ENCODE measurements at regions not wholly inside any gene's neighbourhood (a gene's known extent, or its start where the extent isn't known, plus 50 kb on each side); places are given as distances from the start of the nearest gene placed in this dataset.
A peak's percentile ranks its signal among the peaks of the same experiment; 100 is the strongest.
"Not testable (repeated sequence)": the region's sequence is repeated elsewhere in the genome, so short reads cannot be mapped to it uniquely, and the experiment has no call there.

DNA sequence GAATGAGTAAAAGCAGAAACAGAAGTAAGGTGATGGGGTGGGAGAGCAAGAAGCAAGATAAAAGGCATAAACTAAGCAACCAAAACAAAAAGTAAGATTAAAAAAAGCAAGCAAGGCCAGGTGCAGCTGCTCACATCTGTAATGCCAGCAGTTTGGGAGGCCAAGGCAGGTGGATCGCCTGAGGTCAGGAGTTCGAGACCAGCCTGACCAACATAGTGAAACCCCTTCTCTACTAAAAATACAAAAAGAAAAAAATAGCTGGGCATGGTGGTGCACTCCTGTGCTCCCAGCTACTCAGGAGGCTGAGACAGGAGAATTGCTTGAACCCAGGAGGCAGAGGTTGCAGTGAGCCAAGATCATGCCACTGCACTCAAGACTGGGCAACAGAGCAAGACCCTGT lies 90.6 kb downstream of the PPIAL4G start:
- peaks cover 12% of the 10 kb centered on the region for H3K4me1 Mint-ChIP-seq
- not testable (repeated sequence) for H3K9me3 Mint-ChIP-seq; DNase-seq (ENCODE audit: low spot score in 2 of 2, unreplicated experiment in 2 of 2); H3K27ac Mint-ChIP-seq; H3K36me3 Mint-ChIP-seq; H3K4me3 Mint-ChIP-seq; H3K27me3 Mint-ChIP-seq (ENCODE audit: low read depth)

DNA sequence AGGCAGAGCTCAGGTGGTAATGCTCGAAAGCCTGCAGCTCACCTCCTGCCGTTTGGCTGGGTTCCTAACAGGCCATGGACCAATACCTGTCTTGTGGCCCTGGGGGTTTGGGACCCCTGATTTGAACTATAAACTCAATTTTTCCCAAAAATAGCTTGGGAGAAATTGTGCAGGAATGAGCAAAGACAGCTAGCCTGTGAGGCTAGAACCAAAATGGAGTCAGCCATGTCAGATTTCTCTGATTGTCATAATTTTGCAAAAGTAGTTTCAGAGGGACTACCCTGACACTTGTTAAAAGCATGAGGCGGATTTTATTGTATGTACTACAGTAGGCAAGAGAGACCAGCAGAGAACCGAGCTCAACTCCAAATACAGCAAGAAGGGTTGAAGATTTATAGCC lies 91.8 kb downstream of the PPIAL4G start:
- not testable (repeated sequence) for DNase-seq (ENCODE audit: low spot score in 2 of 2, unreplicated experiment in 2 of 2); H3K4me3 Mint-ChIP-seq; H3K36me3 Mint-ChIP-seq; H3K9me3 Mint-ChIP-seq; H3K27ac Mint-ChIP-seq; H3K27me3 Mint-ChIP-seq (ENCODE audit: low read depth)
- H3K4me1 Mint-ChIP-seq: peaks cover 15% of the 10 kb centered on the region

DNA sequence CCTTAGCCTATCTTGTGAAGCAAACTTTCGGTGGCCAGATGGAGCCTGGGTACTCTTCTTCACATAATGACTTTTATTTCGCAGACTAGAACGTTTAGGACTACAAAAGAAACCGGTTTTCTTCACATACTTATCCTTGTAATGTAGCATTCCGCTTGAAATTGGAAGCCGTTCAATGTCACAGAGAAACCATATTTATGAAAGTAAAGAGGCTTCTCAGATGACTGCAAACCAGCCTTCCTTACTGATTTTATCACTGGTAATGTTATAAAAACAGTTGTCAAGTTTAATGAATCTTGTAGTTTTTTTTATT lies 94.1 kb downstream of the PPIAL4G start:
- DNase-seq (ENCODE audit: low spot score in 2 of 2, unreplicated experiment in 2 of 2): no peak
- H3K27ac Mint-ChIP-seq: peak overlapping the region; percentile 99
- TF ChIP-seq, protein P1, sequence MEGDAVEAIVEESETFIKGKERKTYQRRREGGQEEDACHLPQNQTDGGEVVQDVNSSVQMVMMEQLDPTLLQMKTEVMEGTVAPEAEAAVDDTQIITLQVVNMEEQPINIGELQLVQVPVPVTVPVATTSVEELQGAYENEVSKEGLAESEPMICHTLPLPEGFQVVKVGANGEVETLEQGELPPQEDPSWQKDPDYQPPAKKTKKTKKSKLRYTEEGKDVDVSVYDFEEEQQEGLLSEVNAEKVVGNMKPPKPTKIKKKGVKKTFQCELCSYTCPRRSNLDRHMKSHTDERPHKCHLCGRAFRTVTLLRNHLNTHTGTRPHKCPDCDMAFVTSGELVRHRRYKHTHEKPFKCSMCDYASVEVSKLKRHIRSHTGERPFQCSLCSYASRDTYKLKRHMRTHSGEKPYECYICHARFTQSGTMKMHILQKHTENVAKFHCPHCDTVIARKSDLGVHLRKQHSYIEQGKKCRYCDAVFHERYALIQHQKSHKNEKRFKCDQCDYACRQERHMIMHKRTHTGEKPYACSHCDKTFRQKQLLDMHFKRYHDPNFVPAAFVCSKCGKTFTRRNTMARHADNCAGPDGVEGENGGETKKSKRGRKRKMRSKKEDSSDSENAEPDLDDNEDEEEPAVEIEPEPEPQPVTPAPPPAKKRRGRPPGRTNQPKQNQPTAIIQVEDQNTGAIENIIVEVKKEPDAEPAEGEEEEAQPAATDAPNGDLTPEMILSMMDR (IDR thresholded peaks at IDR 0.05; ENCODE audit: unreplicated experiment): no peak
- H3K4me3 Mint-ChIP-seq: peak overlapping the region; percentile 81
- H3K36me3 Mint-ChIP-seq: no peaks in the 10 kb centered on the region
- peaks cover 6% of the 10 kb centered on the region for H3K27me3 Mint-ChIP-seq (ENCODE audit: low read depth)
- H3K9me3 Mint-ChIP-seq: no peaks in the 10 kb centered on the region
- peaks cover 15% of the 10 kb centered on the region for H3K4me1 Mint-ChIP-seq

DNA sequence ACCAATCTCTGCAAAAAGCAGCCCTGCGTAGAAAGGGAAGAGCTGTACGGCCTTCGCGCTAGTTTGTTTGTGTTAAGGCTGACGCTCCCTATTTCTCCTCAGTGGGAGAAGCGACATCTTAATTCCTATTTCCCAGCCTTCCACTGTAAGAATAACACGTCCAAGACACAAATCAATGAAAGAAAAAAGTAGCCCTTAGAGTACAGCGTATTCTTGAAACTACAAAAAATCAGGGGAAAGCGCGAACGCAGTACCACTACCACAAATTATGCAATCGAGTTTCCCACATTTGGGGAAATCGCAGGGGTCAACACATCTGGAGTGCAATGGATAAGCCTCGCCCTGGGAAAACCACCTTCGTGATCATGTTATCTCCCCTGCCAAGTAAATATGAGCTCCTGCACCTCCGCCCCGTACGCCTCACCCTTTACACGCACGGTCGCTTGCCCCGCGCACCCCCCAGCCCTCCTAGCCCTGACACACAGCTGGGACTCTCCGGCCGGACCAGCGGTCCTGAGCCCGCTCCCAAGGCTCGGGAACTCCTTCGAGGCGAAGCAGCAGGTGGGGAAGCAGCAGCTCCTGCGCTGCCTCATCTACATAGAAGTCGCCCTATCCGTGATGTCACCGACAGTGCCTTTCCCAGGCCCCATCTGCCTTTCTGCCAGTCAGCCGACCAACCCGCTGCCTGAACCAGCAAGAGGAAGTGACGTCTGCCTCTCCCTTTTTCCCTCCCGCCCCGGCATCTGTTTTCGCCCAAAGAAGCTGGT lies 94.7 kb downstream of the PPIAL4G start:
- H3K9me3 Mint-ChIP-seq: no peaks in the 10 kb centered on the region
- peak overlapping the region; percentile 81 for H3K4me3 Mint-ChIP-seq
- no peaks in the 10 kb centered on the region for H3K36me3 Mint-ChIP-seq
- peaks cover 15% of the 10 kb centered on the region for H3K4me1 Mint-ChIP-seq
- DNase-seq (ENCODE audit: low spot score in 2 of 2, unreplicated experiment in 2 of 2): peak; percentile 58 to 81
- H3K27ac Mint-ChIP-seq: peak overlapping the region; percentile 99
- TF ChIP-seq, protein P1 (IDR thresholded peaks at IDR 0.05; ENCODE audit: unreplicated experiment): no peak
- peaks cover 6% of the 10 kb centered on the region for H3K27me3 Mint-ChIP-seq (ENCODE audit: low read depth)

DNA sequence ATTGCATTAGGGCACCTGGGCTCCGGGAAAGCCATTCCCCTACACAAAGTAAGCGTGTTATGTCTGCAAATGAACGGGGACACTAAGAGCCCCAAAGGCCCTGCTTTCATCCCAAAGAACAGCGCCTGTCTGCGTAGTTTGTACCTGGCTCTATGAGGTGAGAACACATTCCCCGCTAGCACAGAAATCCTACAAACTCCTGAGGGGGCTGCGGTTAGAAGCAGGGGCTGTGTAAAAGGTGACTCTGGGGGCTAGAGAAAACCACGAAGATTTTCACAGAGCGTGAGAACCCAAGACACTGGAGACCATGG lies 95.2 kb downstream of the PPIAL4G start:
- not testable (repeated sequence) for H3K36me3 Mint-ChIP-seq; DNase-seq (ENCODE audit: low spot score in 2 of 2, unreplicated experiment in 2 of 2); H3K27me3 Mint-ChIP-seq (ENCODE audit: low read depth); H3K9me3 Mint-ChIP-seq
- Mint-ChIP-seq H3K4me3 (peak overlapping the region; percentile 81), H3K27ac (peak overlapping the region; percentile 99), H3K4me1 (peaks cover 15% of the 10 kb centered on the region)

DNA sequence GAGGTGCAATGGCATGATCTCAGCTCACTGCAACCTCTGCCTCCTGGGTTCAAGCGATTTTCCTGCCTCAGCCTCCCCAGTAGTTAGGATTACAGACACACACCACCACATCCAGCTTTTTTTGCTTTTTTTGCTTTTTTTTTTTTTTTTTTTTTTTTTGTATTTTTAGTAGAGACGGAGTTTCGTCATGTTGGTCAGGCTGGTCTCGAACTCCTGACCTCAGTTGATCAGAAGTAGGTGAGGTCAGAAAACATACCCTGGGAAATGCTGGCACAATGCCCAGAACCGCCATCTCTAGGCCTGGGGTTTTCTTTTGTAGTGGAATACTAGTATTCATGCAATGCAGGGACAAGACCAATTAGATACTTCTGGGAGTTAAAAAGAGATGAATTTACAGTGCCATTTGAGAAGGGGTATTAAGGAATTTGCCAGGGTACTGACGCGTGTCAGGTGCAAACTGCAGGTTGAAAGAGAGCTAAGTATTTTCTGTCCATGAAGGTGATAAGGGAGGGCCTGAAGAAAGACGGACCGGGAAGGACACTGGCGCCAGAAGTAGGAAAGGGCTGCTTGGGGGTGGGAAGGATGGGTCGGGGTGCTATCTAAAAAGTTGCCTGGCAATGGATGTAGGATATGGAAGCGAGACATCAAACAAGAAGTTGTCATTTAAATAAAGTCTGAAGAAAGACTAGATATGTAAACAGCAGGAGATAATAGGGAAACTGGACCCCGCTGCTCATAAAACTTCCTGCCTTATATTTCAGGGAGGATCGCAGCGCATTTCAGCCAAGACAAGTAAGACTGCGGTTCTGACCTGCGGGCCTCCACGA lies 95.8 kb downstream of the PPIAL4G start:
- not testable (repeated sequence) for H3K4me3 Mint-ChIP-seq; H3K9me3 Mint-ChIP-seq; H3K36me3 Mint-ChIP-seq; DNase-seq (ENCODE audit: low spot score in 2 of 2, unreplicated experiment in 2 of 2); H3K27me3 Mint-ChIP-seq (ENCODE audit: low read depth)
- H3K4me1 Mint-ChIP-seq: peaks cover 15% of the 10 kb centered on the region
- H3K27ac Mint-ChIP-seq: peak overlapping the region; percentile 59

DNA sequence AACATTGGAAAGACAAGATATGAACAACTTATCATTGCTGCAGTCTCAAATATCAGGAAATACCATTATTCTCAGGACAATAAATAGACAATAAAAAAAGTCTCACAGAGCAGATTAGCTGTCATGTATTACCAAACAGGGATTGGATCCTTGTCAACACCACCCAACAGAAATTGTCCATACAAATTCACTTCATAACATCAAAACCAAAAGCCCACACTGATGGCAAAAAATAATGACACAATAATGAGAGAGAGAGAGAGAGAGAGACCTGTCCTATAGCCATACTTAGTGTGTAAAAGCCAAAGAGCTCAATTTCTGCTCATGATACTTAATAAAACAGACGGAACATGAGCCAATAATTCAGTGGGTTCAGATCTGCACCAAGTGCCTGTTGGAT lies 96.5 kb downstream of the PPIAL4G start:
- no peaks in the 10 kb centered on the region for H3K9me3 Mint-ChIP-seq
- TF ChIP-seq, protein P1 (IDR thresholded peaks at IDR 0.05; ENCODE audit: unreplicated experiment): no peak
- H3K4me1 Mint-ChIP-seq: peaks cover 15% of the 10 kb centered on the region

DNA sequence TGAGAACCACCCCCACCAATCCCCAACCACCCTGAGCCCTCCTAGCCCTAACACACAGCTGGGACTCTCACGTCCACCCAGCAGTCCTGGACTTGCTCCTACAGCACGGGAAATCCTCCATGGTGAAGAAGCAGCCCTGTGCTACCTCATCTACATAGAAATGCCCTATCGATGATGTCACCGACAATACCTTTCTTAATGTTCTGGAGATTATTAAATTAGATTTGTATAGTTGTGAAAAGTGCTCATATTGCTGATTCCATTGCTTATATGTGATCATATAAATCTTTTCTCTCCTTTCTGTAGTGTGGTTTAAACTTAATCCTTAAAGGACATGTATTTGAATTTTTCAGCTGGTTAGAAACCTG lies 97.1 kb downstream of the PPIAL4G start:
- not testable (repeated sequence) for H3K27me3 Mint-ChIP-seq (ENCODE audit: low read depth); H3K27ac Mint-ChIP-seq; H3K4me3 Mint-ChIP-seq; H3K9me3 Mint-ChIP-seq; DNase-seq (ENCODE audit: low spot score in 2 of 2, unreplicated experiment in 2 of 2); H3K36me3 Mint-ChIP-seq
- H3K4me1 Mint-ChIP-seq: peaks cover 15% of the 10 kb centered on the region

More for the DNA sequence above, 96.5 kb downstream of the PPIAL4G start:
- no peak overlapping the region for H3K27ac Mint-ChIP-seq
- no peaks in the 10 kb centered on the region for H3K36me3 Mint-ChIP-seq
- no peak overlapping the region for H3K4me3 Mint-ChIP-seq
- peaks cover 6% of the 10 kb centered on the region for H3K27me3 Mint-ChIP-seq (ENCODE audit: low read depth)
- DNase-seq (ENCODE audit: low spot score in 2 of 2, unreplicated experiment in 2 of 2): no peak

All from mesothelial cell of epicardium (in vitro differentiated cells).